HCT116 (cell line): ENCODE measurements at regions not wholly inside any gene's neighbourhood (a gene's known extent, or its start where the extent isn't known, plus 50 kb on each side); places are given as distances from the start of the nearest gene placed in this dataset.

Source experiments
- ATAC-seq: fragments of 200-7000 bp; cut with Tn5 transposase; 2 replicates; pipeline ENCODE4 v1.9.1; 2020; ENCODE audit warnings: mild to moderate bottlenecking, moderate library complexity
- BruUV-seq: library from RNA; stranded (reverse); fragments of 400-500 nt; replicated peaks from 2 replicates; lab custom pipeline; 2021; lab: Mats Ljungman, UMichigan
- CTCF ChIA-PET: fragments of 300-600 bp; sonication (Branson Sonifier 250); formaldehyde crosslinking; loops from one replicate; lab custom pipeline; 2021; ENCODE audit warnings: antibody characterized with exemption; lab: Charles Lee
- POLR2A ChIA-PET: fragments of 300-600, 350-600 bp; sonication (Branson Sonifier 250); formaldehyde crosslinking; loops from one replicate; lab custom pipeline; 2021; ENCODE audit warnings: antibody characterized with exemption; lab: Charles Lee
- RAD21 ChIA-PET, 2 experiments: fragments of 300-600 bp; sonication (Branson Sonifier 250); formaldehyde crosslinking; loops; one replicate each; lab custom pipeline; 2023; ENCODE audit warnings: low total read pairs in 2 of 2; ENCODE audit not compliant: uncharacterized antibody in 2 of 2, unreplicated experiment in 2 of 2, low non-redundant PET in 1 of 2; lab: Charles Lee
- DNase-seq: peaks from one replicate; pipeline ENCODE4 v3.0.0-alpha.2; 2010; ENCODE audit warnings: low read depth, low spot score
- H2AFZ ChIP-seq: fragments of 200-600 bp; shearing (Covaris generic), sonication (generic); 2 replicates; pipeline ENCODE4 v1.6.1; 2017; ENCODE audit warnings: low read depth, mixed run types, mixed read lengths, antibody characterized with exemption, low read length; ENCODE audit not compliant: poor library complexity, severe bottlenecking
- H3K27ac ChIP-seq: 2 replicates; pipeline ENCODE4 v1.5.1; 2012; ENCODE audit warnings: low read depth, low read length
- H3K27me3 ChIP-seq: fragments of 200-600 bp; sonication (generic); 2 replicates; pipeline ENCODE4 v1.6.1; 2016; ENCODE audit warnings: mixed run types, low read length, mixed read lengths; ENCODE audit not compliant: insufficient read depth
- H3K36me3 ChIP-seq, 2 experiments: fragments of 200-500 bp in 1 of 2; fragments of 200-600 bp in 1 of 2; sonication (Bioruptor generic) in 1 of 2; sonication (generic) in 1 of 2; 2 replicates each; pipeline versions ENCODE4 v1.5.1 to v1.6.1; 2014 to 2016; ENCODE audit warnings: low read length in 2 of 2, inconsistent platforms in 1 of 2, mixed read lengths in 1 of 2, mixed run types in 1 of 2; ENCODE audit not compliant: insufficient read depth in 2 of 2, control insufficient read depth in 1 of 2
- H3K4me1 ChIP-seq, 2 experiments: fragments of 200-600 bp in 1 of 2; sonication (generic) in 1 of 2; 2 replicates each; pipeline versions ENCODE4 v1.5.1 to v1.6.1; 2012 to 2017; ENCODE audit warnings: low read length in 2 of 2, inconsistent platforms in 1 of 2, mild to moderate bottlenecking in 1 of 2, mixed read lengths in 1 of 2, mixed run types in 1 of 2, moderate library complexity in 1 of 2; ENCODE audit not compliant: insufficient read depth in 2 of 2, control insufficient read depth in 1 of 2
- H3K4me2 ChIP-seq: fragments of 200-600 bp; sonication (generic); 2 replicates; pipeline ENCODE4 v1.6.1; 2017; ENCODE audit warnings: mixed run types, low read length, mixed read lengths
- H3K4me3 ChIP-seq, 2 experiments: fragments of 200-600 bp in 1 of 2; sonication (generic) in 1 of 2; replicated peaks in 1 of 2; 2 replicates each; pipeline ENCODE4 v1.5.1; 2011 to 2016; ENCODE audit warnings: low read length in 2 of 2, control low read depth in 1 of 2, low read depth in 1 of 2, mild to moderate bottlenecking in 1 of 2, mixed read lengths in 1 of 2, mixed run types in 1 of 2
- H3K79me2 ChIP-seq: fragments of 200-600 bp; sonication (generic); 2 replicates; pipeline ENCODE4 v1.6.1; 2017; ENCODE audit warnings: mild to moderate bottlenecking, mixed run types, low read length, moderate library complexity, mixed read lengths; ENCODE audit not compliant: insufficient read depth
- H3K9ac ChIP-seq: fragments of 200-600 bp; sonication (generic); 2 replicates; pipeline ENCODE4 v1.6.1; 2016; ENCODE audit warnings: low read length, mixed read lengths
- H3K9me2 ChIP-seq: fragments of 200-600 bp; sonication (generic), shearing (Covaris generic); 2 replicates; pipeline ENCODE4 v1.6.1; 2017; ENCODE audit warnings: mixed run types, mild to moderate bottlenecking, moderate library complexity; ENCODE audit not compliant: insufficient read depth
- H3K9me3 ChIP-seq, 2 experiments: fragments of 200-500 bp in 1 of 2; fragments of 200-600 bp in 1 of 2; sonication (Bioruptor generic) in 1 of 2; sonication (generic) in 1 of 2; 2 replicates each; pipeline ENCODE4 v1.6.1; 2014 to 2017; ENCODE audit warnings: low read length in 2 of 2, mixed read lengths in 2 of 2, inconsistent platforms in 1 of 2, low read depth in 1 of 2, mild to moderate bottlenecking in 1 of 2, mixed run types in 1 of 2, moderate library complexity in 1 of 2; ENCODE audit not compliant: control insufficient read depth in 1 of 2, insufficient read depth in 1 of 2
- H4K20me1 ChIP-seq: fragments of 200-600 bp; sonication (generic), shearing (Covaris generic); 2 replicates; pipeline ENCODE4 v1.6.1; 2017; ENCODE audit warnings: mixed run types, mild to moderate bottlenecking, moderate library complexity; ENCODE audit not compliant: insufficient read depth
- CBX3 ChIP-seq: IDR thresholded peaks from 2 replicates; pipeline ENCODE4 v1.6.1; 2012; ENCODE audit warnings: low read depth
- CEBPB ChIP-seq: IDR thresholded peaks from 2 replicates; pipeline ENCODE4 v1.6.1; 2012; ENCODE audit warnings: low read depth
- EZH2 ChIP-seq: fragments of 200-600 bp; sonication (generic); IDR thresholded peaks from 2 replicates; pipeline ENCODE4 v1.6.1; 2017; ENCODE audit warnings: antibody characterized with exemption, mixed run types
- EZH2phosphoT487 ChIP-seq: fragments of 200-600 bp; IDR thresholded peaks from 2 replicates; pipeline ENCODE4 v1.6.1; 2018; ENCODE audit warnings: antibody characterized with exemption, borderline replicate concordance
- FOSL1 ChIP-seq: IDR thresholded peaks from 2 replicates; pipeline ENCODE4 v1.6.1; 2012; ENCODE audit warnings: low read depth
- JUND ChIP-seq: IDR thresholded peaks from 2 replicates; pipeline ENCODE4 v1.6.1; 2012
- POLR2AphosphoS5 ChIP-seq: IDR thresholded peaks from 2 replicates; pipeline ENCODE4 v1.6.1; 2011; ENCODE audit warnings: mild to moderate bottlenecking, low read depth, low read length, moderate library complexity
- RAD21 ChIP-seq: IDR thresholded peaks from 2 replicates; pipeline ENCODE4 v1.6.1; 2012; ENCODE audit warnings: low read depth, mild to moderate bottlenecking
- SIN3A ChIP-seq: IDR thresholded peaks from 2 replicates; pipeline ENCODE4 v1.6.1; 2012; ENCODE audit warnings: low read depth
- SP1 ChIP-seq: IDR thresholded peaks from 2 replicates; pipeline ENCODE4 v1.6.1; 2012; ENCODE audit warnings: low read depth
- SRF ChIP-seq: IDR thresholded peaks from 2 replicates; pipeline ENCODE4 v1.6.1; 2012; ENCODE audit warnings: low read depth
- ZBTB33 ChIP-seq: IDR thresholded peaks from 2 replicates; pipeline ENCODE4 v1.6.1; 2011; ENCODE audit warnings: mild to moderate bottlenecking, low read length, moderate library complexity; ENCODE audit not compliant: insufficient replicate concordance; ENCODE audit errors: extremely low read depth
- ZFX ChIP-seq: fragments of 450-650 bp; IDR thresholded peaks from 2 replicates; pipeline ENCODE4 v1.6.1; 2017
- intact Hi-C: fragments of 100-400 bp; cut with micrococcal nuclease; formaldehyde crosslinking; loops from 2 replicates; pipeline ENCODE4 v1.10.0; 2022
- TF ChIP-seq, protein P1 (sequence below): IDR thresholded peaks from 2 replicates; pipeline ENCODE4 v1.6.1; 2012
- TF ChIP-seq, protein P2 (sequence below): IDR thresholded peaks from 2 replicates; pipeline ENCODE4 v1.6.1; 2012
- TF ChIP-seq, protein P3 (sequence below), 3 experiments: fragments of 200-600 bp in 1 of 3; sonication (generic) in 1 of 3; IDR thresholded peaks in 2 of 3; conservative IDR thresholded peaks in 1 of 3; 2 replicates each; pipeline ENCODE4 v1.5.1; 2012 to 2017; ENCODE audit warnings: low read depth in 2 of 3, low read length in 2 of 3, antibody characterized with exemption in 1 of 3, borderline replicate concordance in 1 of 3, control low read depth in 1 of 3, mild to moderate bottlenecking in 1 of 3, mixed read lengths in 1 of 3, mixed run types in 1 of 3, moderate library complexity in 1 of 3; ENCODE audit not compliant: insufficient read depth in 1 of 3

GRCh38 chr3:101072300-101072699 lies 79.1 kb upstream of the ABI3BP start:
- H3K9me2 ChIP-seq, result no peaks in the 10 kb centered on the region
- H4K20me1 ChIP-seq, result no peaks in the 10 kb centered on the region
- H3K4me2 ChIP-seq, result no peak overlapping the region
- RAD21 ChIA-PET, result interaction anchor here in 1 of 2 experiments (0.9 kb wide), 1 partner anchor 124 kb away, joined by 3 read pairs; no protein-coding TSS in a partner anchor
- intact Hi-C loops, result loop anchor here (5.0 kb wide), 2 partner anchors 205 to 310 kb away; no protein-coding TSS in a partner anchor
- no peak for TF ChIP-seq SIN3A
- TF ChIP-seq, all 23 proteins: peak for 0
- no peak for DNase-seq
- no peak overlapping the region for H3K4me3 ChIP-seq
- no peak for ATAC-seq
- no peak overlapping the region for H3K9ac ChIP-seq
- no TSS peak for BruUV-seq
- peaks cover 0 to 11% of the 10 kb centered on the region in 2 experiments; a peak in 1 of 4 replicates for H3K4me1 ChIP-seq
- H3K27ac ChIP-seq, result no peak overlapping the region
- H3K36me3 ChIP-seq, result no peaks in the 10 kb centered on the region
- no peaks in the 10 kb centered on the region for H3K79me2 ChIP-seq
- H2AFZ ChIP-seq, result no peak overlapping the region
- no peaks in the 10 kb centered on the region for H3K27me3 ChIP-seq
- CTCF ChIA-PET, result interaction anchor here (1.0 kb wide), 1 partner anchor 108 kb away, joined by 3 read pairs; no protein-coding TSS in a partner anchor
- POLR2A ChIA-PET, result no interaction called here
- no peaks in the 10 kb centered on the region for H3K9me3 ChIP-seq

GRCh38 chr3:101070799-101071121 lies 77.5 kb upstream of the ABI3BP start:
- H4K20me1 ChIP-seq, result no peaks in the 10 kb centered on the region
- H3K4me1 ChIP-seq, result peaks cover 0 to 14% of the 10 kb centered on the region in 2 experiments; a peak in 1 of 4 replicates
- no peak overlapping the region for H3K4me3 ChIP-seq
- H3K9me2 ChIP-seq, result no peaks in the 10 kb centered on the region
- no peaks in the 10 kb centered on the region for H3K27me3 ChIP-seq
- no peak overlapping the region for H3K27ac ChIP-seq
- ChIA-PET POLR2A (no interaction called here), CTCF (interaction anchor here (0.6 to 1.9 kb wide), 11 partner anchors 11 to 311 kb away, joined by 3 to 24 read pairs (median 3); partner anchors contain the start of gene ABI3BP), RAD21 (interaction anchor here in 1 of 2 experiments (1.0 kb wide), 1 partner anchor 125 kb away, joined by 5 read pairs; no protein-coding TSS in a partner anchor)
- DNase-seq (no peak), ATAC-seq (peak; percentile 22; the same call in 1 of the 2 replicates)
- no TSS peak for BruUV-seq
- no peaks in the 10 kb centered on the region for H3K79me2 ChIP-seq
- no peaks in the 10 kb centered on the region for H3K36me3 ChIP-seq
- no peak overlapping the region for H3K9ac ChIP-seq
- H3K9me3 ChIP-seq, result no peaks in the 10 kb centered on the region
- H3K4me2 ChIP-seq, result peak overlapping the region; percentile 30
- intact Hi-C loops, result loop anchor here (1.0 to 5.0 kb wide), 3 partner anchors 126 to 312 kb away; no protein-coding TSS in a partner anchor
- H2AFZ ChIP-seq, result peak overlapping the region; percentile 97
- no peak for TF ChIP-seq CBX3
- TF ChIP-seq EZH2, result no peak
- no peak for TF ChIP-seq FOSL1
- no peak for TF ChIP-seq CEBPB
- TF ChIP-seq ZBTB33, result no peak
- TF ChIP-seq, protein P1, sequence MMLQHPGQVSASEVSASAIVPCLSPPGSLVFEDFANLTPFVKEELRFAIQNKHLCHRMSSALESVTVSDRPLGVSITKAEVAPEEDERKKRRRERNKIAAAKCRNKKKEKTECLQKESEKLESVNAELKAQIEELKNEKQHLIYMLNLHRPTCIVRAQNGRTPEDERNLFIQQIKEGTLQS, result no peak
- TF ChIP-seq SIN3A, result no peak
- no peak for TF ChIP-seq JUND
- no peak for TF ChIP-seq POLR2AphosphoS5
- no peak for TF ChIP-seq SRF
- TF ChIP-seq, protein P2, sequence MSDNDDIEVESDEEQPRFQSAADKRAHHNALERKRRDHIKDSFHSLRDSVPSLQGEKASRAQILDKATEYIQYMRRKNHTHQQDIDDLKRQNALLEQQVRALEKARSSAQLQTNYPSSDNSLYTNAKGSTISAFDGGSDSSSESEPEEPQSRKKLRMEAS, result no peak
- no peak for TF ChIP-seq ZFX
- TF ChIP-seq EZH2phosphoT487, result no peak
- no peak for TF ChIP-seq SP1
- TF ChIP-seq, protein P3, sequence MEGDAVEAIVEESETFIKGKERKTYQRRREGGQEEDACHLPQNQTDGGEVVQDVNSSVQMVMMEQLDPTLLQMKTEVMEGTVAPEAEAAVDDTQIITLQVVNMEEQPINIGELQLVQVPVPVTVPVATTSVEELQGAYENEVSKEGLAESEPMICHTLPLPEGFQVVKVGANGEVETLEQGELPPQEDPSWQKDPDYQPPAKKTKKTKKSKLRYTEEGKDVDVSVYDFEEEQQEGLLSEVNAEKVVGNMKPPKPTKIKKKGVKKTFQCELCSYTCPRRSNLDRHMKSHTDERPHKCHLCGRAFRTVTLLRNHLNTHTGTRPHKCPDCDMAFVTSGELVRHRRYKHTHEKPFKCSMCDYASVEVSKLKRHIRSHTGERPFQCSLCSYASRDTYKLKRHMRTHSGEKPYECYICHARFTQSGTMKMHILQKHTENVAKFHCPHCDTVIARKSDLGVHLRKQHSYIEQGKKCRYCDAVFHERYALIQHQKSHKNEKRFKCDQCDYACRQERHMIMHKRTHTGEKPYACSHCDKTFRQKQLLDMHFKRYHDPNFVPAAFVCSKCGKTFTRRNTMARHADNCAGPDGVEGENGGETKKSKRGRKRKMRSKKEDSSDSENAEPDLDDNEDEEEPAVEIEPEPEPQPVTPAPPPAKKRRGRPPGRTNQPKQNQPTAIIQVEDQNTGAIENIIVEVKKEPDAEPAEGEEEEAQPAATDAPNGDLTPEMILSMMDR (IDR thresholded peaks at IDR 0.05 in 2 of 3, conservative IDR thresholded peaks at IDR 0.05 in 1 of 3; ENCODE audit: borderline replicate concordance in 1 of 3, insufficient read depth in 1 of 3, low read depth in 2 of 3, low read length in 2 of 3), result no peak
- TF ChIP-seq RAD21, result no peak
